ENCODE measurements at regions not wholly inside any gene's neighbourhood (a gene's known extent, or its start where the extent isn't known, plus 50 kb on each side); places are given as distances from the start of the nearest gene placed in this dataset.
A peak's percentile ranks its signal among the peaks of the same experiment; 100 is the strongest.

DNA sequence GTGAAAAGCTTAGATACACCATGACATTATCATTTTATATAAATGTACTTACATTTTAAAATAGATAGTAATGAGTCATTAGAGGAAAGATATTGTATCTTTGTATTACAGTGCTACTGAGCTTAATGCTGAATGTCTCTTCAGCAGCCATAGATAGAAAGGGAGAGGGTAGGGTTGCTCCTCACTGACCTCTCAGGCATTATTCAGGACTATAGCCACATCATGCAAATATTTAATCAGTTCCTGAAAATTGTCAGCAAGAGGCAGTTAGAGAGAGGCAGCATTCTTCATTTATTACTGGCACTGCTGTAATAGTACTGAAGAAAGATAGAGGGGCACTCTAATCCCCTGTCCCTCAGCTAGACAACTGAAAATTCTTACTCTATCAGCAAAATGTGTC is 242.0 kb upstream of the TANK start:
- DNase-seq (ENCODE audit: low spot score), result no peak

DNA sequence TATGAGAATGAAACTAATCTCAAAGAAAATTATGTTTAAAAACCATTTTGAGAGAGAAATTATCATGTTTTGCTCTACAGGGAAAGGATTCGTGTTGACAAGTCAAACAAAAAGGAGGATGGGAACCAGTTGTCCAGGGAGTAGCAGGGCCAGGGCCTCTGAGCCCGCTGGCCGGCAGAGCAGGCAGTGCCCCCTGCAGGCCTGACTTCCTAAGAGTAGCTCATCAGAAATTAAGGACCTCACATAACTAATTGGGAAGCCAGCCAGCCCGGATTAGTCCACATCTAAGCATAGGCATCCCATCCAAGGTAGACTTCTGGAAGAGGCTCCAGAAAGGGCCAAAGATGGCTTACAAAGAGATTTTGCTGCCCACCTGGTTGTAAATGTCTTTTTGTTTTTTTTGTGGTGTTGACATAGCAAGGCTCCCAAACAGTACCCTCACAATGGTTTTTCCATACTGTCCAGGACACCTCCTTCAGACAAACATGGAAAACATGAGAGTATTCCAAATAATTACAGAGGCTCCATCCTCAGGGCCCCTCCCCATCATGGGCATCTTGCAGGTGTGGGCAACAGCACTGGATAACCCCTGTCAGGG is 241.2 kb upstream of the TANK start:
- DNase-seq (ENCODE audit: low spot score), result peak; percentile 55

DNA sequence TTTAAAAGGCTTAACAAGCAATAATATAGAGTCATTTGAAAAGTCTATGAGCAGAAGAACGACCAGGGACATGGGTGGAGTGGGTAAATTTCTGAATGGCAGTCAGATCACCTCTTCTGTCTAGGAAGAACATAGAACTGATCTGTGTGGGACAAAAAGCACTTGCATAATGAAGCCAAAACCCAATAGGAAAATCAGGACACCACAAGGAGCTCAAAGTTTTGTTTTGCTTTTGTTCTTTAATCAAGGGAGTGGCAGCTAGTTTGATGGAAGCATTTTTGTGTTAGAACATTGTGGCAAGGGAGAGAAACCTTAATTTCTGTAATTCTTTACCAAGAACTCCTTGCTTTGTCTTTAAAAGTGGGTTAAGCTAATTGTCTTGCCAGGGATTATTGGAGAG is 240.2 kb upstream of the TANK start:
- no peak for DNase-seq (ENCODE audit: low spot score)

DNA sequence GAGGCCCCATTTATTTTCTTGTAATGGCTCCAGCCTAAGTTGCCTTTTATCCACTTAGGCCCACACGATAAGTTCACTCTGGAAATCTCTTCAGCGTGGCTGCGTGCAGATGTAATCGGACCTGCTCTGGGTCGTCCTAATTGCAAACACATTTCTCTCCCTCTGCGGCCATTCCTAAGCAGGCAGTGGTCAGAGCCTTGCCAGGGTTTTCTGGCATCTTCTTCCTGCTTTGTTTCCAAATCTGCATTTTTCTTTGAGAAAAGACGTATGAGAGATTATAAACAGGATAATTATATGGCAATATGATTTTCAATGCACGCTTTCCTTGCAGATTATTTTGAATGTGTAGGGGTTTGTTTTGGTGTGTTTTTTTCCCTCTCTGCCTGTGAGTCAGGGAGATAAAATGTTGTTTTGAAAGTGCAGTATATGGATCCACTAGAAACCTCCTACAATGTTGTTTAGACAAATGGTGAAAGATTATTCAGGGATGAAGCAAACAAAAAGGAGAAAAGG is 239.4 kb upstream of the TANK start:
- no peak for DNase-seq (ENCODE audit: low spot score)

DNA sequence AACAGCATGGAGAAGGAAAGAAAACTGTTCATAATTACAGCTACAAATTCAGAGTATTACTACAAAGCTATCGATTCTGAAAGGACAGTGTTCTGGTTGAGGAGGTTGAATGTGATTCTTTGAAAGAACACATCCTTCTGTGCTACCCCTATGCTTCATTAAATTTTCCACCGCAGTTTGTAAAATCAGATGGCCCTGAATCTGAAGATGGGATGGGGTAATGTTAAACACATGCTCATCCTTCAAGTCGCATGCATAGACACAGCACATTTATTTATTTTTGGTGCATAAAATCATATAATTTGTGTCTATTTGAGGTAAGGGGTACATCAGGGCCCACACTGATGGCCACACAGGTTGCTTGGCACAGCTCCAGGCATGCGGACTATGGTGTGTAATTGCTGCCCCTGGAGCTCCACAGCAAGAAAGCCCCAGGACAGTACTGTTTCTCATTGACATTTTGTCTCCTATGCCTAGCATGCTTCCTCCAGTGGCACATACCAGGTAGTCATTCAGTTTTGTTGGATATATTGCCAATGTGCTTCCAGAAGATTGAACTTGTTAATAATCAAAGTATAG is 238.8 kb upstream of the TANK start:
- no peak for DNase-seq (ENCODE audit: low spot score)

DNA sequence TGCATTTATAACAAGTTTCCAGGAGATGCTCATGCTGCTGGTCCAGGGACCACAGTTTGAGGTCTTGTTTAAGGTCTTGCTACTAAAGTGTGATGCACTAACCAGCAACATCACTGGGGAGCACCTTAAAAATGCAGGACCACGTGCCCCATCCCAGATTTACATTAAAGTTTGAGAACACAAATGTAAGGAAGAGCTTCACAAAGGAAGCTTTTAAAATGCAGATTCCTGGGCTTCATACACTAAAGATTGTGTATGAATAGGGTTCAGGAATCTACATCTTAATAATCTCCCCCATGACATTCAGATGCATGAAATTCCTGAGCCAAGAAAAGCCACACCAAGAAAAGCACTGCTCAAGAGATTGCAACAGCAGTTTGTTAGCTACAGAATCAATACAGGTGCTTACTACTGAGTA is 235.3 kb upstream of the TANK start:
- no peak for DNase-seq (ENCODE audit: low spot score)

DNA sequence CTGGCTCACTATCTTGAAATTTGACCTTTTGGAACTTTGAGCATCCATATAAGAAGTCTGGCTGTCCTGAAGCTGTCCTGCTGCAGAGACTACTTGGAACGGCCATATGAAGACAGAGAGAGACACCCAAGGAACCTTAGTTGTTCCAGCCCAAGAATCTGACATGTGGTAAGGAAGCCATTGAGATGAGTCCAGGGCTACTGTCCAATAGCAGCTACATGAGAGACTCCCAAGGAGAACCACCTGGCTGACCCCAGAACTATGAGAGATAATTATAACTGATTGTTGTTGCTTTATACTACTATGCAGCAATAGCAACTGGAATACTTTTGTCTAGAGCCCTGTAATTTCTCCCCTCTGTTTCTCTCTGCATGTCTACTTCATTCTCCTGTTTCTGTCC is 234.3 kb upstream of the TANK start:
- no peak for DNase-seq (ENCODE audit: low spot score)

DNA sequence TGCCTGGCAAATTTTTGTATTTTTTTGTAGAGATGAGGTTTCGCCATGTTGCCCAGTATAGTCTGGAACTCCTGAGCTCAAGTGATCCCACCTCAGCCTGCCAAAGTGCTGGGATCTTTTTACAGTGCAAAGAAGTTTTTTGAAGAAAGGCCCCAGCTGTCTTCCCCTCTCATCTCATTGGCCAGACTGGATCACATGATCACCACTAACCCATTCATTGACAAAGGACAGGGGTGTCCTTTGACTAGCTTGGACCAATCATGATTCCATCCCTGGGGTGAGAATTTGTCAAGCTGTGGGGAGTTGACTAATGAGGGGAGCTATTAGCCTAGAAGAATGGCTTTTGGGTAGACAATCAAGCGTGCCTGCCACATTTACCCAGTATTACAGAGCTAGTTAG is 232.9 kb upstream of the TANK start:
- no peak for DNase-seq (ENCODE audit: low spot score)

DNA sequence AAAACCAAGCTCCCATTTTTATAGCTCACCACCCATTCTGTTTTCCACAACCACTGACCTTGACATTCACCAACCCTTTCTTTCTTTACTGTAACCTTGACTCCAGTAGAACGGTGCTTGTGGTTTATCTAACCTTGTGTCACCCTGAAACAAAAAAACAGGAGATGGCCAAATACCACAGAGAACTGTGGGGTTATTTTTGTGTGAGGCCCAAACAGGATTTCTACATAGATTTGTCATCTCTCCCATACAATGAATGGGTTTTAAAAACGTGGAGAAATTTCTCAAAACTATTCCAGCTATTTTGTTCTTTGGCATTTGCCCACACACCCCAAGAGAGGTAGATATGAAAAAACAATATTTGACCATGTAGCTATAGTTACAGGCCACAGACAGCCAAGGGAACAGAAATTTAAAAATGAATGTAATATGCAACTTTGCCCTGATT is 231.3 kb upstream of the TANK start:
- DNase-seq (ENCODE audit: low spot score), result no peak

DNA sequence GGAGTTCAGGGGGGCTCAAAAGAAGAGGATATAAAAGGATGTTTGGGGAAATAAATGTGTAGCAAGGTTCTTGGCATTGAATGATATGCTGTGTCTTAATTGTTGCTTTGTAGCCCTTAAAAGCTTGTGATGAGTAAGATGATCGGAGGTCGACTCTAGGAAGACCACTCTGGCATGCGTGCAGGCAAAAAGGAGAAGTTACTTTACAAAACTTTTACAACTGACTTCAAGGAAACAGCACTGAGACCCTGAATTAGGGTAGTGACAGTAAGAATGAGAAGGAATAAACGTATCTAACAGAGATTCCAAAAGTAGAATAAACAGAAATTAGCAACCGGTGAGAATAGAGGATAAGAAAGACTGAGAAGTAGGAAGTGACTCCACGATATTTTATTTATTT is 228.7 kb upstream of the TANK start:
- no peak for DNase-seq (ENCODE audit: low spot score)

DNA sequence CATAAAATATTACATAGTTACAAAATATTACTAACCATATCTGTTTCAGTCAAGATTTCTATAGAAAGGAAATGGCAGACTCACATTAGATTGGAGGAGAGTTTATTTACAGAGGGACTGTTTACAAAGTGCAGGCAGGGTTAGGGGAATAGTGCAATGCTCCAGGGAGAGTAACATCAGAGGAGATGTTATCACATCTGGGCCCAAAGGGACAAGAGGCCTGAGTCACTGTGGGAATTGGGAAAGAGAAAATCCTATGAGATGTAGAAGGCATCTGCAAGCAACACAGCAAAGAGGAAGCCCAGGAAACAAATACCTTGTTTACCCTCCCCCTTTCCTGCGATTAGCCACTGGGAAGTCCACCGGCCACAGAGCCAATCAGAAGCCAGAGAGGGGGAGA is 227.3 kb upstream of the TANK start:
- DNase-seq (ENCODE audit: low spot score), result no peak

DNA sequence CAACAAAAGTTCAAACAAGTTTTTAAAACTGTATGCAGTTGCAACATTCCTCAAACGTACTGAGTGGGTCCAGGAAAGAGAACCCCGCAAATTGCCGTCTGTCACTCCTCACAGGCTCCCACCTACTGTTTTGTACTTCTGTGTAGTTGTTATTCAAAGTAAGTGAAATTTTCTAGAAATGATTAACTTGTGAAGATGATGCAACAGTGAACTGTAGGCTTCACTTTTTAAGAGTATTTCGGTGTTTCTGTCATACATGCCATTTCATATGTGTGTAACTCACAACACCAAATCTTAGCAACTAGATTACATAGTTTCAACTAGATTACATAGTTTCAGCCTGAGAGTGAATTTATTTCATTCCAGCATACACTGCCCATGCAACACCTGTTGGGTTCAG is 226.0 kb upstream of the TANK start:
- DNase-seq (ENCODE audit: low spot score), result no peak

DNA sequence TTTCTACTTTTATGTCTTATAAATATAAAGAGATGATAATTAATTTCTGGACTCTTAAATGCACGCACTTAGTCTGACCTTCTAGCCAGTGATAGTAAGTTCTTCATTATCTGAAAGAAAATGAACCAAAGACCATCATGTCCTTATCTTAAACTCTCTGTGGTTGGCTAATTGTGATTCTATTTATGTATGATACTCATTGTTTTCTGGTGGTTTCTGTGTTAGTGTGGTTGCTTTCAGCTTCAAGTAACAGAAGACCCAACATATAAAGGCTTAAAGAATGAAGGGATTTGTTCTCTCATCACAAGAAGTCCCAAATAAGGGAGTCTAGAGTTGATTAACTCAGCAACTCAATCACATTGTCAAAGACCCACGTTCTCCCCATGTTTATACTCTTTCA is 225.2 kb upstream of the TANK start:
- peak; percentile 39 for DNase-seq (ENCODE audit: low spot score)

DNA sequence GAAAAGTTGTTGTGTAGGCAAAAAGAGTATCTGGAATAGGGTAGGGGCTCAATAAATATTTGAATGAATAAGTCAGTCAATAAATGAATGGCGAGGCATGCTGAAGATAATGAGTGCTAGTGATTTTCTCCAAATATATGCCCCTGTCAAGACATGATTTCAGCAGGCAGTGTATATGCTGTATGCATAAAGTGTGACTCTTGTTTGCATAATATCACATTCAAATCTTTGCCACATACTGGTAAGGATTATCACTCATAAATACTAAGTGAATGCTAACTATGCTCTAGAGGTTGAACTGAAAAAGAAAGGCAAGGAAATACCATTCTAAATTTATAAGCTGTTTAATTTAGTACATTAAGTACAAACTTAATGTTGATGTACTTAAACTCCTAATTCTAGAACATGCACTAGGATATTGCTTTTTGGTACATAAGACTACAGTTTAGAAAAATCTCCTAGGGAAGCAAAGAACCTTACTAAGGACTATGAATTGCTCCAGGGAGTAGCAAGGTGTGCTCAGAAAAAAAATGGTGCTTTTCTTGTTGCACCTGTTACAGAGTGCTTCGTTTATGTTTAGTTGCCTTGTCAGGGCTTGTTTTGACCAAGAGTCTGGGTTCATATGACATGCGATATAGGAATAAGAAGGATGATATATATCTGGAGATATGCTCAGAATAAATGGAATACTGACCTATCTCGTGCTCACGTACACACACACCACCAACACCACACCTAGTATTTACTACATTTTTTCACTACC is 224.0 kb upstream of the TANK start:
- no peak for DNase-seq (ENCODE audit: low spot score)

DNA sequence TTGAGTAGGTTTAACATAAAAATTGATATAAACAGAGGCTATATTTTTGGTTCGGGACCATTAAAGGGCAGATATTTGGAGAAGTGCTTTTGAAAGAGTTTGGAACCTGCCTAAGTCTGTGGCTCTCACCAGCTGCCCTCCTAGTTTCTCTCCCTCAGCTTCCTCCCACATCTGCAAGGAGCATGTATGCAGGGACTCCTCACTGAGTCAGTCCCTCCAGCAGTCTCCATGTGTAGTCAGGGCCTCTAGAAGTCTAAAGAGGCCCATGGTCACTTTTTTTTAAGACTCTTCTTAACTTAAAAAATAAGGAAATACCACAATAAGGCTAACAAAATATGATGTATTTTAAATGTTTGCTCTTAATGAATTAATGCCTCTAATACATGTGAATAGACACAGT is 220.0 kb upstream of the TANK start:
- no peak for DNase-seq (ENCODE audit: low spot score)

DNA sequence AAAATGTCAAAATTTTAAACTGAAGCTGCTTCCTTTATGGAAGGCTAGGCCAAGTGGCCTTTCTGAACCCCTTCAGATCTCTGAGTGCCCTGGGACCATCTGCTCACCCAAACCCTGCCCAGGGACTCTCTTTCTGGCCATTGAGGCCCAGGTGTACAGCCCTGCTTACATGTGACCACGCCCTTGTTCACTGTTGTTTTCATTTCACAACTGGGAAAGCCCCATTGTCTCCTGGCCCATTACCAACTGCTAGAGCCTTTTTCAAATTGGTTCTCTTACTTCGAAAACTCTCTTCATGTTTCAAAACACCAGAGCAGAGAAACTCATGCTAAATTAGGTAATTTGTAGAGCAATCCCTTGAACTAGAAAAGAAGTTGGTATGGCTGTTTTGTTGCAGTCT is 219.5 kb upstream of the TANK start:
- no peak for DNase-seq (ENCODE audit: low spot score)

DNA sequence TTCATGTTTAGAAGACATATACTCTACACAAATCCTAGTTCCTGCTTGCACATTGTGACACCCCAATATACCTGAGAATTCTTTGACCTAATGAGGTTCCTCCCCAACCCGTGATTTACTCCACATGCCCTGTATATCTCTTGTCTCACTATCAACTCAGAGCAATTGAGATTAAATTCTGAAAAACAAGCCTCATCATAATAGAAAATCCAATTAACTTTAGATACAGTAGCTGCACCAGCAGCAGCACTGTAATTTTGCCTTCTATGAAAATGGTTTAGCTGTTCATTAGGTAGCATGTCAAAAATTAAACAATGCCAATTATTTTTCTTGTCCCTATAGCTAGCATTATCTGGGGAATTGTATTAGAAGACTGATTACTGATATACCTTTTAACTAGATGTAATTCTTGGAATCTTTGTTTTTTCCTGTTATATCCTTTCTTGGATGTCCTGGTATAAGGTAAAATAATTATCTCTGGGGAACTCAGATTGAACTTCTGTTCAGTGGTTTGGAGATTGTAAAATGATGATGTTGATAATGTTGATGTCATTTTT is 218.9 kb upstream of the TANK start:
- no peak for DNase-seq (ENCODE audit: low spot score)

DNA sequence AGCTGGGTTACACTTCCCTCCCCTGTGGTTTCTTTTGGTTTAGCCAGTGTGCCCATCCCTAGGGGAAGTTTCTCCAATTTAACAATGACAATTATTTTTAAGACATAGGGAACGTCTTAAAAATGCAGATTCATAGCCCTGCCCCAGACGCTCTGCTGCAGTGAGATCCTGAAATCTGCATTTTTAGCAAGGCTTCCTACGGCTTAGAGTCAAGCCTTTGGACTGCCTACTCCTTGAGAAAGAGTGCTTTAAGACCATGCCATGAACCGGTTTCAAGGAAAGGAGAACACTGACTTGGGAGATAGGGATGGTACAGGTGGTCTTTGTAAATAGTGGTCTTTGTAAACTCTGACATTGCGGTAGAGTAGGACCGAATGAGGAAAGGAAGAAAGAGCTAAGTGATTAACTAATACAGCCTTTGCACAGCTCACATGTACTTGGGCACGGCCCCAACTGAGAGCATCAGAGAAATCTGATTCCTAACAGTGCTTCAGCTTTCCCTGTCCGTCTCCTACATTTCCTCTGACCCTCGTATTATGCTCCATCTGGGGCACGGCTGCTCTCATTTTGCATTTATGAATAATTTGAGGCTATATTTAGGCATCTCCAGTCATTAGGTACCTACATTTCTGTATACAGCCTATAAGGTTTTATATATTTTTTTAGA is 217.6 kb upstream of the TANK start:
- no peak for DNase-seq (ENCODE audit: low spot score)

DNA sequence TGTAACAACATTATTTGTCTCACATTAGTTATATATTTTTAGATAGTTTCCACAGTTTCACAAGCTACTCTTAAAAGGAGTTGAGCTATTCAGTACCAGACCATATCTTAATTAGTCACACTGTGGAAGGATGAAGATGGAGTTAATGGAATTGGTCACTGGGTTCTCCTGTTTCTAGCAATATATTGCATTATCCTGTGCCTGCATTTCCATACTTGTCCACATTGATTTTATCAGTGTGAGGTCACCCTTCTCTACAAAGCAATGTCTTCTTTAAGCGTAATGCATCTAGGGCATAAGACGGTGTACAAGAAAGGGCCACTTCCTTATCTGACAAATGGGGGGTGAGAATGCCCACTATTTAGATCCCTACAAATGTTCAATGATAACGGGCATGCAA is 216.8 kb upstream of the TANK start:
- no peak for DNase-seq (ENCODE audit: low spot score)

DNA sequence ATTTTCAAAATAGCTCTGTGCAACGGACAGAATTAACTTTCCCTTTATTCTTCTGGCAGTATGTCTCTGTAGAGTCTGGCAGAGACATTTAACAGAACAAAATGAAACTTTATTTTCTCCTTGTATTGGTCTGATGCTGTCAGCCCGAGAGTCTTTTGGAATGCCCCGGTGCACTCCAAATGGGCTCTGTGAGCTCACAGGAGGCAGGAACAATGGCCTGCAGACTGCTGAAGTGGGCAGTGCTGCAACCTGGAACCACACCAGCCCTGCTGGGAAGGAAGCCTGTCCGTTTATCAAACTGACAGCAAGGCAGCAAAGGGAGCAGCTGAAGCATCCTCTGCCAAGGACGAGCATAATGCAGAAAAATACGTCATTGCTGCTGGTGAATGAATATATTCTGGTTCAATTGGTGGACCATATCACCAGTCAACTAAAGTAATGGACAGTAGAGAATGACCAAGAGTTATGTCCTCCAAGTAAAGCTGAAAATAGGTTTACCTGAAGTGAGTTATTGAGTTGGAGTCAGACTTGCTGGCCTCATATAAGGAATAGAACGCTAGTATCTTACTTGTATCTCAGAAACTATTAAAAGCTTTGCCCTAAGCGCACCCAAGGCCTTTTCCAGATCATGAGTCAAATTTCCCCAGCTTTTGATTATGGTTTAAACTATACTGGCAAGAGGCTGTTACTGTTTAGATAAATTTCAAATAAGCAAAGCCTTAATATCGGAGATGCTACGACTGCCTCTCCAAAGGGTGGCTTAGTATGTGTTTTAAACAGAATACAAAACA is 207.6 kb upstream of the TANK start:
- no peak for DNase-seq (ENCODE audit: low spot score)

DNA sequence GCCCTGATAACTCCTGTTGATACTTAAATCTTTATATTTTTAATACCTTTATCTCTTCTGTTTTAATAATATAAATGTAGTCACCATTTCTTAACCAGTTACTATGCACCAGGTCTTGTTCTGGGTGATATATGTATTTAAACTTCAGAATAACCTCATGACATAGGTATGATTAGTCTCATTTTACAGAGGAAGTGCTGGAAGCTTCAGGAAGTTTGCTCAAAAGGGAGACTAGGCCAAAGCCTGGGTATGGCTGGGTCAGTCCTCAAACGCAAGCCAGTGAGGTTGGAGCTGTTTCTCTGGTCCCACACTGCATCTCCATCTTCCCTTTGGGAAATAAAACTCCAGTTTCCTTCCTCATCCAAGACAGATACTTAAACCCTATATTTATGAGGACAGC is 204.7 kb upstream of the TANK start:
- DNase-seq (ENCODE audit: low spot score), result no peak

Data from COLO829 (cell line).